IMR-90 (cell line): ENCODE measurements at regions not wholly inside any gene's neighbourhood (a gene's known extent, or its start where the extent isn't known, plus 50 kb on each side); places are given as distances from the start of the nearest gene placed in this dataset.
"Not testable (repeated sequence)": the region's sequence is repeated elsewhere in the genome, so short reads cannot be mapped to it uniquely, and the experiment has no call there.

Experiments
- ATAC-seq: fragments of 200-7000 bp; cut with Tn5 transposase; 2 replicates; pipeline ENCODE4 v1.9.1; 2020; ENCODE audit warnings: low read depth, mild to moderate bottlenecking, moderate library complexity
- BruUV-seq: library from RNA; stranded (reverse); fragments of 400-500 nt; replicated peaks from 2 replicates; lab custom pipeline; 2021; lab: Mats Ljungman, UMichigan
- CTCF ChIA-PET: fragments of 300-600 bp; formaldehyde crosslinking; extraction: SDS; loops from one replicate; lab custom pipeline; 2021; ENCODE audit warnings: antibody characterized with exemption; lab: Yijun Ruan, JAX
- POLR2A ChIA-PET: fragments of 300-600 bp; sonication (Branson Sonifier 250); formaldehyde crosslinking; loops from one replicate; lab custom pipeline; 2022; ENCODE audit warnings: antibody characterized with exemption; ENCODE audit not compliant: unreplicated experiment; lab: Charles Lee
- DNase-seq: peaks from one replicate; pipeline ENCODE4 v3.0.0; 2013
- H2AFZ ChIP-seq: replicated peaks from 2 replicates; pipeline ENCODE3; 2013; ENCODE audit warnings: low read length, mild to moderate bottlenecking; ENCODE audit not compliant: poor library complexity
- H2AK5ac ChIP-seq: 2 replicates; pipeline ENCODE4 v1.6.1; 2013; ENCODE audit warnings: low read depth, low read length, inconsistent platforms
- H2AK9ac ChIP-seq: replicated peaks from 2 replicates; pipeline ENCODE3; 2013; ENCODE audit warnings: mild to moderate bottlenecking, low read depth, low read length, moderate library complexity; ENCODE audit not compliant: poor library complexity
- H2BK120ac ChIP-seq: 2 replicates; pipeline ENCODE4 v1.6.1; 2013; ENCODE audit warnings: low read depth, low read length, inconsistent platforms
- H2BK15ac ChIP-seq: 3 replicates; pipeline ENCODE4 v1.6.1; 2013; ENCODE audit warnings: low read depth, low read length, inconsistent platforms
- H2BK20ac ChIP-seq: 2 replicates; pipeline ENCODE4 v1.6.1; 2013; ENCODE audit warnings: low read depth, mild to moderate bottlenecking, inconsistent platforms, low read length, moderate library complexity
- H2BK5ac ChIP-seq: 2 replicates; pipeline ENCODE4 v1.6.1; 2013; ENCODE audit warnings: mild to moderate bottlenecking, low read depth, low read length, inconsistent platforms; ENCODE audit not compliant: poor library complexity, severe bottlenecking
- H3K14ac ChIP-seq: replicated peaks from 2 replicates; pipeline ENCODE4 v1.6.1; 2013; ENCODE audit warnings: low read depth, low read length, inconsistent platforms
- H3K18ac ChIP-seq: 2 replicates; pipeline ENCODE4 v1.6.1; 2013; ENCODE audit warnings: low read depth, low read length, control low read depth
- H3K23ac ChIP-seq: 2 replicates; pipeline ENCODE4 v1.6.1; 2013; ENCODE audit warnings: low read depth, low read length, inconsistent platforms
- H3K27ac ChIP-seq: 2 replicates; pipeline ENCODE4 v1.5.1; 2013; ENCODE audit warnings: mild to moderate bottlenecking, control low read depth, low read length; ENCODE audit not compliant: insufficient read depth
- H3K27me3 ChIP-seq: 2 replicates; pipeline ENCODE4 v1.6.1; 2013; ENCODE audit warnings: low read length; ENCODE audit not compliant: control insufficient read depth, insufficient read depth
- H3K36me3 ChIP-seq: 2 replicates; pipeline ENCODE4 v1.6.1; 2013; ENCODE audit warnings: low read length, mixed read lengths; ENCODE audit not compliant: control insufficient read depth, insufficient read depth
- H3K4ac ChIP-seq: 2 replicates; pipeline ENCODE4 v1.6.1; 2013; ENCODE audit warnings: low read depth, low read length, inconsistent platforms
- H3K4me1 ChIP-seq: 2 replicates; pipeline ENCODE4 v1.6.1; 2013; ENCODE audit warnings: low read length, mixed read lengths; ENCODE audit not compliant: control insufficient read depth, insufficient read depth
- H3K4me2 ChIP-seq: 2 replicates; pipeline ENCODE4 v1.6.1; 2013; ENCODE audit warnings: low read depth, mild to moderate bottlenecking, control low read depth, low read length, moderate library complexity
- H3K4me3 ChIP-seq: 2 replicates; pipeline ENCODE4 v1.5.1; 2013; ENCODE audit warnings: low read depth, mild to moderate bottlenecking, control low read depth, low read length, moderate library complexity; ENCODE audit not compliant: insufficient read depth
- H3K56ac ChIP-seq: 2 replicates; pipeline ENCODE4 v1.6.1; 2013; ENCODE audit warnings: low read length, inconsistent platforms; ENCODE audit not compliant: insufficient read depth; ENCODE audit errors: extremely low read depth
- H3K79me1 ChIP-seq, 2 experiments: 2 replicates each; pipeline ENCODE4 v1.6.1; 2013; ENCODE audit warnings: low read length in 2 of 2, inconsistent platforms in 1 of 2, low read depth in 1 of 2
- H3K9ac ChIP-seq: 2 replicates; pipeline ENCODE4 v1.6.1; 2013; ENCODE audit warnings: low read depth, low read length, control low read depth
- H3K9me1 ChIP-seq: 2 replicates; pipeline ENCODE4 v1.6.1; 2013; ENCODE audit warnings: low read length, inconsistent platforms; ENCODE audit not compliant: insufficient read depth
- H3K9me3 ChIP-seq: 2 replicates; pipeline ENCODE4 v1.6.1; 2013; ENCODE audit warnings: low read length; ENCODE audit not compliant: control insufficient read depth, insufficient read depth
- H4K20me1 ChIP-seq: 2 replicates; pipeline ENCODE4 v1.6.1; 2013; ENCODE audit warnings: low read length, inconsistent platforms; ENCODE audit not compliant: insufficient read depth
- H4K5ac ChIP-seq: 2 replicates; pipeline ENCODE4 v1.6.1; 2013; ENCODE audit warnings: mild to moderate bottlenecking, low read depth, low read length, control low read depth
- H4K8ac ChIP-seq, 2 experiments: 2 replicates each; pipeline ENCODE4 v1.6.1; 2013; ENCODE audit warnings: low read depth in 2 of 2, low read length in 2 of 2, control low read depth in 1 of 2, inconsistent platforms in 1 of 2
- H4K91ac ChIP-seq: 2 replicates; pipeline ENCODE4 v1.6.1; 2013; ENCODE audit warnings: low read depth, low read length, inconsistent platforms; ENCODE audit not compliant: insufficient read depth
- CEBPB ChIP-seq: IDR thresholded peaks from 2 replicates; pipeline ENCODE4 v1.6.1; 2012; ENCODE audit warnings: low read depth, low read length, improper control_type of control experiment
- MAZ ChIP-seq: IDR thresholded peaks from 2 replicates; pipeline ENCODE4 v1.6.1; 2012; ENCODE audit warnings: low read depth, mild to moderate bottlenecking, low read length, improper control_type of control experiment, moderate library complexity, borderline replicate concordance
- WGBS, 2 experiments: methylation state at CpG; one replicate each; pipeline versions ENCODE4 v1.1.5 to v1.1.7; 2013; ENCODE audit warnings: missing lambda C conversion rate in 2 of 2; ENCODE audit not compliant: insufficient read length in 1 of 2; ENCODE audit errors: extremely low coverage in 2 of 2; 5-methylcytosine and 5-hydroxymethylcytosine counted together
- dilution Hi-C: fragments of 300-500 bp; cut with HindIII; formaldehyde crosslinking; loops from one replicate; pipeline ENCODE4 v1.14.3; 2018; ENCODE audit warnings: low sequenced_read_pairs; ENCODE audit not compliant: unreplicated experiment
- in situ Hi-C: fragments of 300-500 bp; cut with MboI; formaldehyde crosslinking; loops from 3 replicates; pipeline ENCODE4 v1.14.3; 2019; ENCODE audit warnings: low sequenced_read_pairs, inconsistent platforms, mixed read lengths
- intact Hi-C: fragments of 100-400 bp; cut with micrococcal nuclease; formaldehyde crosslinking; loops from 2 replicates; pipeline ENCODE4 v1.10.0; 2022

GRCh38 chr4:103397541-103397940, 199.4 kb upstream of the CENPE start:
- H3K9me3 ChIP-seq, result no peaks in the 10 kb centered on the region
- no peak overlapping the region for H3K27ac ChIP-seq
- no peak overlapping the region for H2BK5ac ChIP-seq
- no peaks in the 10 kb centered on the region for H4K20me1 ChIP-seq
- no peak for DNase-seq
- H2AK5ac ChIP-seq, result no peak overlapping the region
- ATAC-seq, result no peak
- H2AFZ ChIP-seq, result no peak overlapping the region
- no peaks in the 10 kb centered on the region for H3K79me1 ChIP-seq
- H3K14ac ChIP-seq, result no peak overlapping the region
- in situ Hi-C loops (no loop called here), intact Hi-C loops (no loop called here), dilution Hi-C loops (no loop called here)
- H3K18ac ChIP-seq, result no peak overlapping the region
- H3K4me3 ChIP-seq, result no peak overlapping the region
- TF ChIP-seq CEBPB (no peak), MAZ (no peak)
- H2AK9ac ChIP-seq, result no peak overlapping the region
- no peaks in the 10 kb centered on the region for H3K36me3 ChIP-seq
- no peak overlapping the region for H4K91ac ChIP-seq
- CTCF ChIA-PET, result no interaction called here
- WGBS, 2 experiments, result no CpG with 5 or more reads among the region's 1 CpG
- no peak overlapping the region for H2BK20ac ChIP-seq
- H3K9me1 ChIP-seq, result no peaks in the 10 kb centered on the region
- no peak overlapping the region for H4K5ac ChIP-seq
- H3K27me3 ChIP-seq, result no peaks in the 10 kb centered on the region
- no peak overlapping the region for H2BK15ac ChIP-seq
- H3K4me2 ChIP-seq, result no peak overlapping the region
- H3K23ac ChIP-seq, result no peak overlapping the region
- POLR2A ChIA-PET, result no interaction called here
- no peak overlapping the region for H3K9ac ChIP-seq
- H3K4me1 ChIP-seq, result no peaks in the 10 kb centered on the region
- no peak overlapping the region for H3K56ac ChIP-seq
- no TSS peak for BruUV-seq
- no peak overlapping the region for H2BK120ac ChIP-seq
- H3K4ac ChIP-seq, result no peak overlapping the region
- no peak overlapping the region for H4K8ac ChIP-seq

- H3K4me3 ChIP-seq, H3K79me1 ChIP-seq, H3K27me3 ChIP-seq, H3K56ac ChIP-seq, H3K23ac ChIP-seq, H2BK20ac ChIP-seq, ATAC-seq, dilution Hi-C loops, H3K4ac ChIP-seq, H2AK9ac ChIP-seq, H3K4me1 ChIP-seq, H3K9ac ChIP-seq, H3K27ac ChIP-seq, H3K18ac ChIP-seq, H3K9me3 ChIP-seq, BruUV-seq, POLR2A ChIA-PET, H2BK120ac ChIP-seq, H2AFZ ChIP-seq, H4K5ac ChIP-seq, H3K9me1 ChIP-seq, H2AK5ac ChIP-seq, intact Hi-C loops, H3K14ac ChIP-seq, H4K91ac ChIP-seq, H2BK15ac ChIP-seq, H3K4me2 ChIP-seq, in situ Hi-C loops, H4K20me1 ChIP-seq, DNase-seq, H4K8ac ChIP-seq, H3K36me3 ChIP-seq, CTCF ChIA-PET, H2BK5ac ChIP-seq: not testable (repeated sequence)
- WGBS, 2 experiments, result no CpG with 5 or more reads among the region's 1 CpG
These were observed 189.4 kb upstream of the CENPE start for GRCh38 chr4:103387508-103388011.
